ENCODE measurements at regions not wholly inside any gene's neighbourhood (a gene's known extent, or its start where the extent isn't known, plus 50 kb on each side); places are given as distances from the start of the nearest gene placed in this dataset.

DNA sequence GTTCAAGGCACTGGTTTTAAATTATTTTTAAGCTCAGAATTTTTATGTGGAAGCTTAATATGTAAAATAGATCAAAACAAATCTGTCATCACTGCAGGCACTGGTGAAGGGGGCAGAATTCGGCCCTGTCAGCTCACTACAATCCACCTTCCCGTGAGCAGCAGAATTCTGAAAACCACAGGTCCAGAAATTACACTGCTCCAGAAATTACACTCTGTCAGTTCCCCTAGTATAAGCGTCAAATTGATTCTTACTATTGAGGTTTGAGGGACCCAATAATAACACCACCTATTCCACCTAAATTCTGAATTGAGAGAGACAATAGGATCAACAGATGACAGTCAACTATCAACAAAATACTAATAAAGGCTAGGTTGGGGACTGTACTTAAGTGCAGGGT, 245.5 kb downstream of the PHLDA1 start:
- TF ChIP-seq, protein P1, sequence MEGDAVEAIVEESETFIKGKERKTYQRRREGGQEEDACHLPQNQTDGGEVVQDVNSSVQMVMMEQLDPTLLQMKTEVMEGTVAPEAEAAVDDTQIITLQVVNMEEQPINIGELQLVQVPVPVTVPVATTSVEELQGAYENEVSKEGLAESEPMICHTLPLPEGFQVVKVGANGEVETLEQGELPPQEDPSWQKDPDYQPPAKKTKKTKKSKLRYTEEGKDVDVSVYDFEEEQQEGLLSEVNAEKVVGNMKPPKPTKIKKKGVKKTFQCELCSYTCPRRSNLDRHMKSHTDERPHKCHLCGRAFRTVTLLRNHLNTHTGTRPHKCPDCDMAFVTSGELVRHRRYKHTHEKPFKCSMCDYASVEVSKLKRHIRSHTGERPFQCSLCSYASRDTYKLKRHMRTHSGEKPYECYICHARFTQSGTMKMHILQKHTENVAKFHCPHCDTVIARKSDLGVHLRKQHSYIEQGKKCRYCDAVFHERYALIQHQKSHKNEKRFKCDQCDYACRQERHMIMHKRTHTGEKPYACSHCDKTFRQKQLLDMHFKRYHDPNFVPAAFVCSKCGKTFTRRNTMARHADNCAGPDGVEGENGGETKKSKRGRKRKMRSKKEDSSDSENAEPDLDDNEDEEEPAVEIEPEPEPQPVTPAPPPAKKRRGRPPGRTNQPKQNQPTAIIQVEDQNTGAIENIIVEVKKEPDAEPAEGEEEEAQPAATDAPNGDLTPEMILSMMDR (IDR thresholded peaks at IDR 0.05), result no peak
- no peak for TF ChIP-seq POLR2A (IDR thresholded peaks at IDR 0.05)
